ENCODE measurements at regions not wholly inside any gene's neighbourhood (a gene's known extent, or its start where the extent isn't known, plus 50 kb on each side); places are given as distances from the start of the nearest gene placed in this dataset.
"Not testable (repeated sequence)": the region's sequence is repeated elsewhere in the genome, so short reads cannot be mapped to it uniquely, and the experiment has no call there.

DNA sequence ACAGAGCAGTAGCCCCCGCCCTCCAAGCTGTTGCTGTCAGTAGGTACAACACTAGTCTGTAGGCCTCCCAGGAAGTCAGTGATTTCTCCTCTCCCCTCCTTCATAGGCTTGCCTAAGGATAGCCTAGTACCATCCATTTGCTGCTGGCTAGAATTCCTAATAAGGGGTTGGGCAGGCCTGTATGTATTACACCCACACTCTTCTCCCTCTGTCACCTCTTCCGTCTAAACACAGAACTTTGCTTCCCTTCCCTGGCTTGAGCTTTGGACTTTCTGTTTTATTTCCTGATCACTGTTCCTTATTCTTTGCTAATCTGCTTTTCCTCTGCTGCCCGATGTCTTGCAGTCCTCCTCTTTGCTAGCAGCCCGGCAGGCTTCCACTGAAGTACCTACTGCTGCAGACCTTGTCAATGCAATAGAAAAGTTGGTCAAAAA is 93.4 kb upstream of the UMPS start:
- DNase-seq (ENCODE audit: low spot score) = no peak

DNA sequence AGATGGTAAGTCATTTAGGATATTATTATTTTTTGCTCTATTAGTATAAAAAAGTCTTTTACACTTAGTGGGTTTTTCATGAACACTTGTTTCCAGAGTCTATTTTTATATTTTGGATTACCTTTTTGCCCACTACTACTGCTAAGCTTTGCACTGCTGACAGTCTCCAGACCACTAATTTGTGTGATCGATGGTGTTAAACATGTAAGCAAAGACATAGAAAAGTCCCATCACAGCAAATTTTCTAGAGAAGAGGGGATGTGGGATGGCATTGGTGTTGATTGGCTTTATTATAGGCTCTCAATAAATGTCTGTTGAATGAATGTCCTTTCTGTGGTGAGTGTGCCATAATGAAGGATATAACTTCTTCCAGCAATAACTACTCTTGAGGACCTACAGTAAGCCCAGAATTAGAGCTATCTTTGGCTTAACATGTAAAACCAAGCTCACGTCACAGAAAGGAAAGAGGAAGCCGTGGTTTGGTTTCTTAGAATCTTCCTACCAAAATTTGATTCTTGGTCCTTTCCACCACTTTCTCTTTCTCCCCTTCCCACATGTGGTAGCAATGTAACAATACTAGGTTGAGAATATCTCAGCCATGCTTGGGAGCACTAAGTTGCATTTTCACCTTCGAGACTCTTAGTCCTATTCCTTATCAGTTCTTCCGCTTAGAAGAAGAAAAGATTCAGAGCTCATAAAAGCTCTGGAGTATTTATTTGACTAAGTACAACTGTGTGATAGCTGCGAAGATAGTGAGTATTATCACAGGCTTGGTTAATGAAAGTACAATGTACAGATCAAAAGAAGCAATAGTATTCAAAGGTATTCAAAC is 90.6 kb upstream of the UMPS start:
- DNase-seq (ENCODE audit: low spot score) = no peak

DNA sequence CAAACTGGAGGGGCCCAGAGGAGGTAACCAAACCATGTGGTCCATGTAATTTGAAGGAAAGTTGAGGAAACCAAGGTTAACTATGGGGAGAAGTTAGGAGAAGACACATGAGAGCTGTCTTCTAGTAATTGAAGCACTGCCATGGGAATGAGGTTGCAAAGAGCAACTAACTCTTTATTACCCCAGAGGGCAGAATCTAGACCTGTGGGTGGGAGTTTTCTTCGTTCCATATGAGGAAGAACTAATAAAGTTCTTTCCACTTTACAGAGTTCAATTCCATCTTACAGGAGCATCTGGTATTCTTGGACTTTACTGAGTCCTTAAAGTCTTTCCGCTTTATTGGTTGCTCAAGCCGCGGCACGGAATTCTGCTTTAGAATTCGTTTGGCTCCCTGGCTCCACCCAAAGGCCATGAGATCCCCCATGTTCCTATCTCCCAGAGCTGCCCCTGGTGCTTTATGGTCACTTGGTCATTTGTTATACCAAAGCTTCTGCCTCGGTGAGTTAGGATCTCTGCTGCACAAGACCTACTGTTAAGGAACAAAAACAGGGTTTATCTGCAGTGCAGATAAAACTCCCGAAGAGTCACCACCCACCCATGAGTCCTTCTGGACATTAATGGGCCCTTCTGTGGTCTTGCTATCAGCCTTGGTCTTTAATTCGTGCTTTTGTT is 89.5 kb upstream of the UMPS start:
- no peak for DNase-seq (ENCODE audit: low spot score)

DNA sequence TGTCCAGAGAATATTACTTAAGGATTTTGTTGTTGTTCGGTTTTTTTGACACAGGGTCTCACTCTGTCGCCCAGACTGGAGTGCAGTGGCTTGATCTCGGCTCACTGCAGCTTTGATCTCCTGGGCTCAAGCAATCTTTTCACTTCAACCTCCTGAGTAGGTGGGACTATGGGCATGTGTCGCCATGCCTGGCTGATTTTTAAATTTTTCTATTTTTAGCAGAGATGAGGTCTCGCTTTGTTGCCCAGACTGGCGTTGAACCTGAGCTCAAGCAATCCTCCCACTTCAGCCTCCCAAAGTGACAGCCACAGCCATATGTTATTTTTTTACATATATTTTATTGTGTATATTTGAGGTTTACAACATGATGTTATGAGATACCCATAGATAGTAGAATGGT is 86.8 kb upstream of the UMPS start:
- DNase-seq (ENCODE audit: low spot score) = no peak

DNA sequence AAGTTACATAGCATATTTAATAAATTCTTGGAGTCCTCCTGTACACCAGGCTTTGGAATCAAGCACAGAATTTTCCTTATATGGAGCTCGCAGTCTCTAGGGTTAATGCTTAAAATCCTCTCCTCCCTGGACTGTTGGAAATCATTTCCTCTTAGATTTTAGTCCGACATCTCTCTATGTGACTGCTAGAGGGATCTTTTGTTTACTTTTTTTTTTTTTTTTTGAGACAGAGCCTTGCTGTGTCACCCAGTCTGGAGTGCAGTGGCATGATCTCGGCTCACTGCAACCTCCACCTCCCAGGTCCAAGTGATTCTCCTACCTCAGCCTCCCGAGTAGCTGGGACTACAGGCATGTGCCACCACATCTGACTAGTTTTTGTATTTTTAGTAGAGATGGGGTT is 84.1 kb upstream of the UMPS start:
- DNase-seq (ENCODE audit: low spot score) = not testable (repeated sequence)

DNA sequence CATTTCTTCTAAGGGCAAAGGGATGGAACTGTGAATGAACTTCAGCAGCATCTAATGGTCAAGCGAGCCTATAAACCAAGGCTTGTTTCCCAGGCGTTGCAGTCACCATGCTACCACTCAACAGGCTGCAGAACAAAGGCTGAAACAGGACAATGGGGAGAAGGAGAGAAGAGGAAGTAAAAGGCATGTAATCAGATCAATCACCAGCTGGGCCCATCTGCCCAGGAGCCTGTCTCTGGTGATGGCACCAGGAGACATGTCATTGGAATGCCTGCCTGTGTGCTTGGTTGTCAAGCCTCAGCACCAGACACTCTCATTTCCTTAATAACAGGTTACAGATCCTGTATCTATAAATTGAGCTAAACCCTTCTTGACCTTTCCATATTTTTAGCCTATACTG is 81.7 kb upstream of the UMPS start:
- no peak for DNase-seq (ENCODE audit: low spot score)

DNA sequence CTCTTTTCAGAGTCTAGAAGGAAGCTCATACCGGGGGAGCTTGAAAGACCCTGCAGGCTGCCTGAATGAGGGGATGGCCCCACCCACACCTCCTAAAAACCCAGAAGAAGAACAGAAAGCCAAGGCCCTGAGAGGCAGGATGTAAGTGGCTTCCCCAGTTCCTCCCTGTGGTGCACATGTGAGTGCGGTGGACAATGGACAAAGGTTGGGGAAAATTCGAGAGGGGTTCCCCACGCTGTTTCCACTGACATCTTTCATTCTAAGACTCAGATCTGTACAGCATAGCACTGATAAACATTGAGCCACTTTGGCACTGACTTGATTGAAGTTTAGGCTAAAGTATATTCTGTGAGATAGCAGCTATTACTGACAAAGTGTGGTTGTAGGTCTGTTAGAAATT is 79.5 kb upstream of the UMPS start:
- DNase-seq (ENCODE audit: low spot score) = no peak

DNA sequence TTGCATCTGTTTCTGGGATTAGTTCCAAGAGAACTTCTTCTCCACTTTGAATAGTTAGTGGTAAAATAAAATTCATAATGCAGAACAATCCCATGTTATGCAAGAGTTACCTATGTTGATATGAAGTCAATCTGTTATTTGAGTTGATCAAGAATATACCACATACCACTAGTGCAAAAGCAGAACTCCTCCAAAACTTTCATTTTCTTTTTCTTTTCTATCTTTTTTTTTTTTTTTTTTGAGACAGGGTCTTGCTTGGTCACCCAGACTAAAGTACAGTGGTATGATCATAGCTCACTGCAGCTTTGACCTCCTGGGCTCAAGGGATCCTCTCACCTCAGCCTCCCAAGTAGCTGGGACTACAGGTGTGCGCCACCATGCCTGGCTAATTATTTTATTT is 78.8 kb upstream of the UMPS start:
- DNase-seq (ENCODE audit: low spot score) = not testable (repeated sequence)

DNA sequence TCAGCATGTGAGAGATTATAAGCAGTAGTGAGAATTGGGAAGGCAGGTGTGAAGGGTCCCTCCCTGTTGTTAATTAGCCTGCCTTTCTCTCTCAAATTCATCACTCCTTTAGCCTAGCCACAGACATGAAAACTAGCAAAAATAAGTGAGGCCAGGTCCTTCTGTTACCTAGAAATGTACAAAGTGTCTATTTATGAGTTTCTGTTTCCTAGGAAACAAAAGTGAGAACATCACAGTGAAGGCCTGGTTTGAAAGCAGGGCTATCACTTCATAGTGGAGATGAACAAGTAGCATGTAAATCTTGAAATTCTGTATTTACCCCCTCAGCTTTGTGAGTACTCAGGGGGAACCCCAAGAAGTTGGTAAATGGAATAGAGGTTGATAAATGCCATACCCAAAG is 78.2 kb upstream of the UMPS start:
- no peak for DNase-seq (ENCODE audit: low spot score)

DNA sequence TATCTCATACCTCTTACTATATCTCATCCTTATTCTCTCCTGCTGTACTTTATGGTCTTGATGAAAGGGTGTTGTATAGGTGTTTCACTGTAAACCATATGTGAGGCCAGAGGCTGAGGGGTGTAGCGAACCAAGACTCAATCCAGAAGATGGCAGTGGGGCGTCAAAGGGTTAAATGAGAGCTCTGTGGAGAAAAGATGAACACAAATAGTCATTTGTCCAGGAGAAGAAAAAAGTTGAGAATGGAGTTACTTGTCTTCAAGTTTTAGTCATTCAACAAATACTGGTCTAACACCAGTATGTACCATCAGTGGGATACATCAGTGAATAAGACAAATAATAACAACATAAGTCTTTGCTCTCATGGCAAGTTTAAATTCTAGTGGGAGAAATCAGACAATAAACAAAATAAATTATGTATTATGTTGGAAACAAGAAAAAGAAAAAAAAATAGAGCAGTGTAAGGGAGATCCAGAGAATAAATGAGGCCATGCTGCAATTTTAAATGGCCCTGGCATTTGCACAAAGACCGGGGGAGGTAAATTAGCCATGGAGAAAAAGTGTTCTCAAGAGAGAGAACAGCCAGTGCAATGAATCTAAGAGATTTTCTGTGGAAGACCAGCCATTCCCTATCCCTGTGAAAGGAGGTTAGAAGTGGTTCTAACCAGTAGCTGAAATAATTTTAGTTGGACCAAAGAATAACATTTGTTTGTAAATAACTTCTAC is 77.0 kb upstream of the UMPS start:
- DNase-seq (ENCODE audit: low spot score) = no peak

DNA sequence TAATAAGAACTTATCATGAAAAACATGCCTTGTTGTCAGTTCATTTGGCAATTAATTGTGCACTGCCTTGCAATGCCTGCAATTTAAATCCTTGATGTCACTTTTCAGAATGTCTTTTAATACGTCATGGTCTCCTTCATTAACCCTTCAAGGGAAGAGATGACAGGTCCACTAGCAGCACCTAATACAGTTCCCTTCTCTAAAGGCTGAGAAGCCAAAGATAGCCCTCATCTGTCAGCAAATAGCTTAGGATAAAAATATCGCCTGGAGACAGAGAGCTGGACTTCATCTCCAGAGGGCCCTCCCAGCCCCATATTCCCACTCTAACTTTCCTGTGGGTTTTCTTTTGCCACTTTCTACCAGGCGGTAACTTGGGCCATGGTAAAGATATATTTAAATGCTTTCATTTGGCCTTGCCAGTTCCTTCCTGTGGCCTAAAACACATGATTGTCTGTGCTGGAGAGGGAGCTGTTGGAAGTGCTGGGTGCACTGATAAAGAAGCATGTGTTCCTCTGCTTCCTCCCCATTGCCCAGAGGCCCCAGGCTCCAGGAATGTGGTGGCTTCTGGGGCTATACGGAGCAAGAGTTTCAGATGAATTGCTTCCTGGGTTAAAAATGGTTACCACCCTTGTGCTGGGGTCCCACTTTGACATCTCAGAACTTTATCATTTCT is 76.3 kb upstream of the UMPS start:
- no peak for DNase-seq (ENCODE audit: low spot score)

DNA sequence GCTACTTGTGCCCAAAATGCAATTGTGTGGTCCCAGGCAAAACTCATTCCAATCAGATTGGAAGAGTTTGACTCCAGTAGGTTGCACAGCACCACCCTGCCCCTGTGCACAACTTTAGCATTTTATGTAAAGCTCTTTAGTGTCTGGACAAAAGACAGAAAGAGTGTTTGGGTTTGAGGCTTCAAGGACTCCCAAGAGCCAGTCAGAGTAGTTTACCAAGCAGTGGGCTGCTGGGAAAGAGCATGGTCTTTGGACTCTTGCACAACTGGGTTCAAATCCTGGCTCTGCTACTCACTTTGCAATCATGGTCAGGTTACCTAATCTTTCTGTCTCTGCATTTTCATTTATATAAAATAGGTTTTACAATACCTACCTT is 75.8 kb upstream of the UMPS start:
- DNase-seq (ENCODE audit: low spot score) = no peak

DNA sequence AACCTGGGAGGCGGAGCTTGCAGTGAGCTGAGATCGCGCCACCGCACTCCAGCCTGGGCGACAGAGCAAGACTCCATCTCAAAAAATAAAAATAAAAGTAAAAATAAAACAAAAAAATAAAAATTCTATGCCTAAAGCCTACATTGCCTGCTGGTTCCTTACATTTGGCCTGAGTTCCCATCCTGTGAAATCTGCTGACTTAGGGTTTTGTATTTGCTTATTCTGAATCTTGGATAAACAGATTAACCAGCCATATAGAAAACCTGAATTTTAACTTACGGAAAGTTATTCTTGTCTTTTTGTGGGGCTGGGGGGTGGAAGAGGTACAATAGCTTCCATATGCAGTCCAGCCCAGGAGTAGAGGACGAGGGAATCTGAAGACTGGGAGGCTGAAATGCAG is 73.7 kb upstream of the UMPS start:
- DNase-seq (ENCODE audit: low spot score) = no peak

DNA sequence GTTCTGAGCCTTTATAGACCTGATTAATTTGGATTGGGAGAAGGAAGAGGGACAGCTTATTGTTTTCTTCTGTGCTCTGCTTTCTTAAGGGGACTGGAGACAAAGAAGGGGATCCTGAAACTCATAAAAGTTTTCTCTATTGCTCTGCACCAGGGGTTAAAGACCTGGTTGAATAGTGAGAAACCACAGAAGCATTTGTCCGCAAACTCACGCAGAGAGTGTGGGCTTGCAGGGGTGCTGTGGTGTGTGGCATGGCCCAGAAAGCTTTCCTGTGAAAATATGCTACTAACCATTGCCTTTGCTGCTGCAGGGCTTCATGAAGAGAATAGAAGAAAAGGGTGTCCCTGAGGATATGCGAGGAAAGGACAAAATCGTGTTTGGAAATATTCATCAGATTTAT is 73.1 kb upstream of the UMPS start:
- DNase-seq (ENCODE audit: low spot score) = no peak

DNA sequence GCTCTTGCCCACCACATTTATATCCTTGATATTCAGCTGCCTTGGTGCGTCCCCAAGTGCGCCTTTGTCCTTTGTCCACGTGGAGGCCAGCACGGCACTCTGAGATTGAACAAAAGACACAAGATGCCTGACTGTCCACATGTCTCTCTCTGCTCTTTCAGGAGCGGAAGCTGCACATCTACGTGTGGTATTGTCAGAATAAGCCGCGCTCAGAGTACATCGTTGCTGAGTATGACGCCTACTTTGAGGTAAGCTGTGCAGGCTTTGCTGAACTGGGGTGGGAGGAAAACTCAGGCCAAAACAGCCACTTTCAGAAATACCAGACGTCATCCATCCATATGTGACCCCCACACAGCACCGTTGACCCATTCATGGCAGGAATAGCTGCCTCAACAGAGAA is 72.0 kb upstream of the UMPS start:
- no peak for DNase-seq (ENCODE audit: low spot score)

DNA sequence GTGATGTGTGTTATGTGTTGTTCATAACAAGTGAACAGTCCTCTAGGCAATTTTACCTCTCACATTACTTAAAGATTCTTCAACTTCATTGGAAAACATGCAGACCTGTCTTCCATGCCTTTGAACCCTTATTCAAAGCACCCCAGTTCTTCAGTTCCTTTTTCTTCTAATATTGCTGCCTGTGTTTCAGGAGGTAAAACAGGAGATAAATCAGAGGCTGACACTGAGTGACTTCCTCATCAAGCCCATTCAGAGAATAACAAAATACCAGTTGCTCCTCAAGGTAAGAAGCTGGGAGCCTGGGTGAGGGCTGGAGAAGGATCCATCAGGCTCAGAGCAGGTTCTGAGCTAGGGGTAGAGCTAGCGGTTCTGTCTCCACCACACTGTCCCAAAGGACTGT is 71.1 kb upstream of the UMPS start:
- no peak for DNase-seq (ENCODE audit: low spot score)

DNA sequence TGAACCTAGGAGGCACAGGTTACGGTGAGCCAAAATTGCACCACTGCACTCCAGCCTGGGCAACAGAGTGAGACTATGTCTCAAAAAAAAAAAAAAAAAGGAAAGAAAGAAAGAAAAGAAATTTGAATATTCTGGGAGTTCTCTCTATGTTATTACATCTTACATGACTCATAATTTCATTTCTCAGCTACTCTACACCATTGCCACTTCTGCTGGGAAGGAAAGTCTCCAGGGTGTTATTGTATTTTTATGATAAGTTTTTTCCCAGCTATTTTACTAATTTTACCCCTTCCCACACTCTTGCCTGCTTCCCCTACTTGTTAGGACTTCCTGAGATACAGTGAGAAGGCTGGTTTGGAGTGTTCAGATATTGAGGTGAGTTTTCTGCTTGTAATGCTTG is 69.7 kb upstream of the UMPS start:
- no peak for DNase-seq (ENCODE audit: low spot score)

DNA sequence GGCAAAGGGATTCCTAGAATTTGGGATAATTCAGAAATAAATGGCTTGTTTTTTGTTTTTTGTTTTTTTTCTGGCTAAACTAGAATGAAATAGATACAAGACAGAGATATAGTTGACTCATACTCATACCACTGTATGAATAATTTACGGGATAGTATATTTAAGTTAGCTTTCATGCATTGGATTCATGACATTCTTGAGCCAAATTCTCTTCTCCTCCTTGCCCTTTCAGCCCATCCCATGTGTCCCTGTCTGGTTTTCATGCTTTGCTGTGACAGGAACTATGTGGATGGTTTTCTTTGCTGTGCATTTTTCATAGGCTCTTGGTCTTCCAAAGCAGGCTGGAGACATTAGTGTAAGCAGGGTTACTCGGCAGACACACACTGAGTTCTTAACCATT is 66.6 kb upstream of the UMPS start:
- no peak for DNase-seq (ENCODE audit: low spot score)

DNA sequence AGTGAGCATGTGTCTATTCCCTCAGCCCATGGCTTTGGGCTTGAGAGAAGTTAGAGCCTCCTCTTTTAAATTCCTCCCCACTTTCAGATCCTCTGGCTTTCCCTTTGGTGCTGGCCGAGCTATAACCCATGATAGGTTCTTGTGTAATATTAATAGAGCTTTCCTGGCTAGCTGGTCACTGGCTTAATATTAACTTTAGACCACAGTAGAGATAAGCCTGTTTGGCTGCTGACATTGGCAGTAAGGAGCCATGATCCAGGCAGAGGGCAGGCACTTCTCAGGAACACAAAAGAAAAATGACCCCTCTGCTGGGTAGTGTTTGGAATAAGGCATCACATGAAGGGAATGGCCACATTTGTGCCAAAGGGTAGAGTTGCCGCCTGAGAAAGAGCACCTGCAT is 65.4 kb upstream of the UMPS start:
- DNase-seq (ENCODE audit: low spot score) = no peak

DNA sequence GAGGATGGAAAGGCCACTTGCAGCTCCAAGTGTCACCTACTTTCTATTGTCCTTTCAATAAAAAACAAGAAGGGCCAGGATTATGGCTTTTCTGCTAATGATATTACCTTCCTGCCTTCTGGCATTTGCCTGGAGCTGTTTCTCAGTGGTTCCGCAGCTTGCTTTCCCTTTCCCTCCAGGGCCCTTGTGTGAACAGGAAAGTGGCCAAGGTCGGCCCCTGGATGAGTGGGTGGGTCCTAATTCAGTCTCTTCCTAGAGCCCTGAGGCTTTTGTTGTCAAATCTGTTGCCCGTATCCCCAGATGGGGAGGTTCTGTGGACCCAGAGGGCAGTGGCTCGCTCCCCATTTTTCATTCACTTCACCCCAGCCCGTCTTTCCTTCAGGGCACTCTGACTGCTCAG is 64.2 kb upstream of the UMPS start:
- DNase-seq (ENCODE audit: low spot score) = no peak

DNA sequence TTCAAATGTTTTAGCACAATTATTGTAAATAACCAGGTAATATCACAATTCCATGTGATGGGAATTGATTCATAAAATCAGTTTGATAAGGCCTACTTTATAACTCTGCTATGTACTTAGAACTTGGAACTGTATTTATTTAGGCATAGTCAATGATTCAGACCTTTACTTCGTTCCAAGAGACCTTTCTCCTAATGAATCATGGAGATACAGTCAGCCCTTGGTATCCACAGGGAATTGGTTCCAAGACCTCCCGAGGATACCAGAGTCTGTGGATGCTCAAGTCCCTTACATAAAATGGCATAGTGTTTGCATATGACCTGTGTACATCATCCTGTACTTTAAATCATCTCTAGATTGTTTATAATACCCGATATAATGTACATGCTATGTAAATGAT is 60.8 kb upstream of the UMPS start:
- no peak for DNase-seq (ENCODE audit: low spot score)

DNA sequence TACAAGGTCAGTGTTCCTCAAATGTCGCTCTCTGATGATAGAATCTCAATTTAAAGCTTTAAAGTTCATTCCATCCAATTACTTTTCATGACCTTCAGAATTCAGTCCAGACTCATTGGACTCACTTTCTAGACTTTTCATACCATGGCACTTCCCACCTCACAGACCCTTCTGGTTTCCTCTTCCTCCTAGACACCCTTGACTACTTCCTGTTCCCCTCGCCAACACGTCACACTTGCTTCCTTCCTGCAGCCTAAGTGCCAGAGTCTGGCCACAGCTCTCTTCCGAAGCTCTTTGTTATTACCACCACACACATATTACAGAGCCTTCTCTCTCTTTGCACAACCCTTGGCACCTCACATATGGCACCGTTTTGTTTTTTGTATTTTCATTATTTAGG is 59.1 kb upstream of the UMPS start:
- no peak for DNase-seq (ENCODE audit: low spot score)

DNA sequence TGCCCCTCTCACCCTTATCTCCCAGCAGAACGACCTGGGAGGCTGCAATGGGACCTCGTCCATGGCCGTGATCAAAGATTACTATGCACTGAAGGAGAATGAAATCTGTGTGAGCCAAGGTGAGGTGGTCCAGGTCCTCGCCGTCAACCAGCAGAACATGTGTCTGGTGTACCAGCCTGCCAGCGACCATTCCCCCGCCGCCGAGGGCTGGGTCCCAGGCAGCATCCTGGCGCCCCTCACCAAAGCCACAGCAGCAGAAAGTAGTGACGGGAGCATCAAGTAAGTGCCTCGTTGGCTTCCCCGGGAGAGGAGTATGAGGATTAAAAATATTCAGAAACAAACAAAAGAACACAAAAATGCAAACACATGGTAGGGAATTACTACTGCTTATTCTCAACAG is 55.9 kb upstream of the UMPS start:
- DNase-seq (ENCODE audit: low spot score) = no peak

Data from D341Med (cell line).